IMR-90 (cell line): ENCODE measurements at regions not wholly inside any gene's neighbourhood (a gene's known extent, or its start where the extent isn't known, plus 50 kb on each side); places are given as distances from the start of the nearest gene placed in this dataset.

Source experiments
- BHLHE40 ChIP-seq: fragments of 150-350 bp; IDR thresholded peaks from 2 replicates; pipeline ENCODE4 v1.6.1; 2016; ENCODE audit warnings: mild to moderate bottlenecking, low read depth, low read length
- CEBPB ChIP-seq: IDR thresholded peaks from 2 replicates; pipeline ENCODE4 v1.6.1; 2012; ENCODE audit warnings: low read depth, low read length, improper control_type of control experiment
- CHD1 ChIP-seq: IDR thresholded peaks from 2 replicates; pipeline ENCODE4 v1.6.1; 2012; ENCODE audit warnings: low read depth, low read length, improper control_type of control experiment
- MAFK ChIP-seq: IDR thresholded peaks from 2 replicates; pipeline ENCODE4 v1.6.1; 2012; ENCODE audit warnings: low read depth, low read length, improper control_type of control experiment
- MXI1 ChIP-seq: IDR thresholded peaks from 2 replicates; pipeline ENCODE4 v1.6.1; 2012; ENCODE audit warnings: low read depth, mild to moderate bottlenecking, low read length, moderate library complexity, borderline replicate concordance
- NFE2L2 ChIP-seq: fragments of 150-350 bp; IDR thresholded peaks from 2 replicates; pipeline ENCODE4 v1.6.1; 2016; ENCODE audit warnings: low read depth, mild to moderate bottlenecking, low read length
- POLR2A ChIP-seq: IDR thresholded peaks from 2 replicates; pipeline ENCODE4 v1.6.1; 2012; ENCODE audit warnings: mild to moderate bottlenecking, low read depth, low read length
- RAD21 ChIP-seq: IDR thresholded peaks from 2 replicates; pipeline ENCODE4 v1.6.1; 2012; ENCODE audit warnings: low read length, improper control_type of control experiment
- RFX5 ChIP-seq: IDR thresholded peaks from 2 replicates; pipeline ENCODE4 v1.8.0; 2012; ENCODE audit warnings: low read depth, mild to moderate bottlenecking, low read length, moderate library complexity
- SMC3 ChIP-seq: fragments of 150-350 bp; IDR thresholded peaks from 2 replicates; pipeline ENCODE4 v1.6.1; 2016; ENCODE audit warnings: low read depth, mild to moderate bottlenecking, antibody characterized with exemption, low read length, moderate library complexity
- TF ChIP-seq, protein P1 (sequence below): conservative IDR thresholded peaks from 2 replicates; pipeline ENCODE4 v1.5.1; 2012; ENCODE audit warnings: mild to moderate bottlenecking, low read depth, low read length, improper control_type of control experiment
- TF ChIP-seq, protein P2 (sequence below): fragments of 150-350 bp; IDR thresholded peaks from 2 replicates; pipeline ENCODE4 v1.6.1; 2017; ENCODE audit warnings: mild to moderate bottlenecking, antibody characterized with exemption, low read length, low read depth

DNA sequence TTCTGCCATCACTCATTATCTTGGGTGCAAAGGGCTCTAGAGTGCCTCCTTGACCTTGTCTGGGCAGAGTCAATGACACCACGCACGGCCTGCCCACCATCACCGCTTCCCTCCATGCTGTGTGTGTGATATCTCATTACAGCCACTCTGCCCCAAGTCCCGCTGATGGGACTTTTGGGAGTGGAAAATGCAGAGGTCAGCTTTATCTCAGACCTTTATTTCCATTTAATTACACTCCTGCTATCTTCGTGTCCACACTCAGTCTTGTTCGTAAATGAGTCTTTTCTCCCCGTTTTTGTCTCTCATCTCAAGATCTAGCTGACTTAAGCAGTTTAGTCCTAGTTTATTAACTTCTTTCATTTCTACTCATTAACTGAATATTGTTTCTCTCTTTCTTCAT lies 226.2 kb downstream of the ICE1 start:
- TF ChIP-seq, protein P1, sequence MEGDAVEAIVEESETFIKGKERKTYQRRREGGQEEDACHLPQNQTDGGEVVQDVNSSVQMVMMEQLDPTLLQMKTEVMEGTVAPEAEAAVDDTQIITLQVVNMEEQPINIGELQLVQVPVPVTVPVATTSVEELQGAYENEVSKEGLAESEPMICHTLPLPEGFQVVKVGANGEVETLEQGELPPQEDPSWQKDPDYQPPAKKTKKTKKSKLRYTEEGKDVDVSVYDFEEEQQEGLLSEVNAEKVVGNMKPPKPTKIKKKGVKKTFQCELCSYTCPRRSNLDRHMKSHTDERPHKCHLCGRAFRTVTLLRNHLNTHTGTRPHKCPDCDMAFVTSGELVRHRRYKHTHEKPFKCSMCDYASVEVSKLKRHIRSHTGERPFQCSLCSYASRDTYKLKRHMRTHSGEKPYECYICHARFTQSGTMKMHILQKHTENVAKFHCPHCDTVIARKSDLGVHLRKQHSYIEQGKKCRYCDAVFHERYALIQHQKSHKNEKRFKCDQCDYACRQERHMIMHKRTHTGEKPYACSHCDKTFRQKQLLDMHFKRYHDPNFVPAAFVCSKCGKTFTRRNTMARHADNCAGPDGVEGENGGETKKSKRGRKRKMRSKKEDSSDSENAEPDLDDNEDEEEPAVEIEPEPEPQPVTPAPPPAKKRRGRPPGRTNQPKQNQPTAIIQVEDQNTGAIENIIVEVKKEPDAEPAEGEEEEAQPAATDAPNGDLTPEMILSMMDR, result no peak
- TF ChIP-seq BHLHE40 (no peak), CEBPB (no peak), POLR2A (no peak), CHD1 (no peak), MXI1 (no peak), RFX5 (no peak), MAFK (0 out of 2 replicates have a peak, but pooled peaks have one; percentile 6), RAD21 (no peak), SMC3 (no peak), NFE2L2 (no peak)
- TF ChIP-seq, protein P2, sequence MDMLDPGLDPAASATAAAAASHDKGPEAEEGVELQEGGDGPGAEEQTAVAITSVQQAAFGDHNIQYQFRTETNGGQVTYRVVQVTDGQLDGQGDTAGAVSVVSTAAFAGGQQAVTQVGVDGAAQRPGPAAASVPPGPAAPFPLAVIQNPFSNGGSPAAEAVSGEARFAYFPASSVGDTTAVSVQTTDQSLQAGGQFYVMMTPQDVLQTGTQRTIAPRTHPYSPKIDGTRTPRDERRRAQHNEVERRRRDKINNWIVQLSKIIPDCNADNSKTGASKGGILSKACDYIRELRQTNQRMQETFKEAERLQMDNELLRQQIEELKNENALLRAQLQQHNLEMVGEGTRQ, result no peak
